HFFc6 (cell line): ENCODE measurements at regions not wholly inside any gene's neighbourhood (a gene's known extent, or its start where the extent isn't known, plus 50 kb on each side); places are given as distances from the start of the nearest gene placed in this dataset.

Source experiments
- DNase-seq: peaks from one replicate; pipeline ENCODE4 v3.0.0-alpha.2; 2018
- H3K27ac Mint-ChIP-seq: 2 replicates; pipeline ENCODE4 v1.8.0; 2020; ENCODE audit warnings: mild to moderate bottlenecking, mixed read lengths
- H3K27me3 Mint-ChIP-seq: 2 replicates; pipeline ENCODE4 v1.8.0; 2021; ENCODE audit warnings: mild to moderate bottlenecking, moderate library complexity, mixed read lengths; ENCODE audit not compliant: insufficient read depth
- H3K36me3 Mint-ChIP-seq: 2 replicates; pipeline ENCODE4 v1.8.0; 2021; ENCODE audit warnings: low read depth, mixed read lengths
- H3K4me1 Mint-ChIP-seq: 2 replicates; pipeline ENCODE4 v1.8.0; 2020; ENCODE audit warnings: low read depth, mixed read lengths
- H3K4me3 Mint-ChIP-seq: 2 replicates; pipeline ENCODE4 v1.8.0; 2020; ENCODE audit warnings: mild to moderate bottlenecking, moderate library complexity, mixed read lengths
- H3K9me3 Mint-ChIP-seq: 2 replicates; pipeline ENCODE4 v1.8.0; 2020; ENCODE audit warnings: mild to moderate bottlenecking, mixed read lengths
- CTCF ChIP-seq: fragments of 200-600 bp; sonication (generic); IDR thresholded peaks from 2 replicates; pipeline ENCODE4 v1.5.0; 2021; ENCODE audit warnings: antibody characterized with exemption, mild to moderate bottlenecking

- DNase-seq, result peak; percentile 8
- peaks cover 2% of the 10 kb centered on the region; the same call in 1 of the 2 replicates for H3K27me3 Mint-ChIP-seq
- H3K4me1 Mint-ChIP-seq, result peaks cover 33% of the 10 kb centered on the region
- no peak for TF ChIP-seq CTCF
- H3K36me3 Mint-ChIP-seq, result peaks cover 5% of the 10 kb centered on the region
- no peak overlapping the region for H3K27ac Mint-ChIP-seq
- H3K9me3 Mint-ChIP-seq, result no peaks in the 10 kb centered on the region
- H3K4me3 Mint-ChIP-seq, result no peak overlapping the region
Measured at GRCh38 chrX:20455001-20455400, 188.3 kb upstream of the RPS6KA3 start.

GRCh38 chrX:20454117-20454516, 187.4 kb upstream of the RPS6KA3 start:
- Mint-ChIP-seq H3K9me3 (no peaks in the 10 kb centered on the region), H3K4me1 (peaks cover 33% of the 10 kb centered on the region), H3K4me3 (no peak overlapping the region), H3K27me3 (peaks cover 2% of the 10 kb centered on the region; the same call in 1 of the 2 replicates), H3K27ac (no peak overlapping the region), H3K36me3 (peaks cover 5% of the 10 kb centered on the region)
- no peak for TF ChIP-seq CTCF
- peak; percentile 41 for DNase-seq

GRCh38 chrX:20452487-20452886, 185.8 kb upstream of the RPS6KA3 start:
- DNase-seq, result no peak
- no peak for TF ChIP-seq CTCF
- Mint-ChIP-seq H3K27me3 (peaks cover 2% of the 10 kb centered on the region; the same call in 1 of the 2 replicates), H3K27ac (no peak overlapping the region), H3K9me3 (no peaks in the 10 kb centered on the region), H3K36me3 (peaks cover 5% of the 10 kb centered on the region), H3K4me1 (peaks cover 33% of the 10 kb centered on the region), H3K4me3 (no peak overlapping the region)

- H3K27ac Mint-ChIP-seq, result no peak overlapping the region
- no peak for DNase-seq
- peaks cover 2% of the 10 kb centered on the region; the same call in 1 of the 2 replicates for H3K27me3 Mint-ChIP-seq
- no peak for TF ChIP-seq CTCF
- H3K36me3 Mint-ChIP-seq, result peaks cover 5% of the 10 kb centered on the region
- no peak overlapping the region for H3K4me3 Mint-ChIP-seq
- H3K4me1 Mint-ChIP-seq, result peaks cover 33% of the 10 kb centered on the region
- H3K9me3 Mint-ChIP-seq, result no peaks in the 10 kb centered on the region
Measured at GRCh38 chrX:20451929-20452328, 185.2 kb upstream of the RPS6KA3 start.

GRCh38 chrX:20445109-20445508, 178.4 kb upstream of the RPS6KA3 start:
- Mint-ChIP-seq H3K27me3 (no peaks in the 10 kb centered on the region), H3K27ac (no peak overlapping the region), H3K4me3 (no peak overlapping the region), H3K4me1 (no peaks in the 10 kb centered on the region), H3K36me3 (no peaks in the 10 kb centered on the region), H3K9me3 (no peaks in the 10 kb centered on the region)
- no peak for DNase-seq
- no peak for TF ChIP-seq CTCF

GRCh38 chrX:20442597-20442996, 175.9 kb upstream of the RPS6KA3 start:
- TF ChIP-seq CTCF, result peak; percentile 85
- Mint-ChIP-seq H3K27me3 (no peaks in the 10 kb centered on the region), H3K36me3 (no peaks in the 10 kb centered on the region), H3K4me3 (no peak overlapping the region), H3K27ac (no peak overlapping the region), H3K4me1 (no peaks in the 10 kb centered on the region), H3K9me3 (no peaks in the 10 kb centered on the region)
- peak; percentile 44 for DNase-seq
